Upper lobe of left lung (tissue), 4 donors: ENCODE measurements at regions not wholly inside any gene's neighbourhood (a gene's known extent, or its start where the extent isn't known, plus 50 kb on each side); places are given as distances from the start of the nearest gene placed in this dataset.

ENCODE experiments used
- CTCF ChIP-seq, 6 experiments: fragments of 450-650 bp in 4 of 6; fragments of 200-600 bp in 2 of 6; sonication (generic) in 2 of 6; IDR thresholded peaks; one replicate each; pipeline ENCODE4 v1.5.1; 2016 to 2019; ENCODE audit warnings: antibody characterized with exemption in 6 of 6
- EP300 ChIP-seq, 4 donors: sonication (generic); formaldehyde crosslinking; IDR thresholded peaks; one replicate each; pipeline ENCODE4 v1.5.1; 2017; ENCODE audit warnings: antibody characterized with exemption in 4 of 4, control low read depth in 2 of 4
- POLR2A ChIP-seq, 4 donors: fragments of 450-650 bp; IDR thresholded peaks; one replicate each; pipeline ENCODE4 v1.5.1; 2016 to 2017; ENCODE audit warnings: antibody characterized with exemption in 4 of 4, mild to moderate bottlenecking in 2 of 4
- POLR2AphosphoS5 ChIP-seq, 2 donors: sonication (generic); formaldehyde crosslinking; IDR thresholded peaks; one replicate each; pipeline ENCODE4 v1.5.1; 2017; ENCODE audit warnings: antibody characterized with exemption in 2 of 2

- no peak for TF ChIP-seq CTCF (IDR thresholded peaks at IDR 0.05)
- TF ChIP-seq EP300 (IDR thresholded peaks at IDR 0.05): no peak
- no peak for TF ChIP-seq POLR2A (IDR thresholded peaks at IDR 0.05)
- no peak for TF ChIP-seq POLR2AphosphoS5 (IDR thresholded peaks at IDR 0.05)
Measured at GRCh38 chr2:173822889-173823542, 142.2 kb downstream of the SP3 start.
